Lower leg skin (tissue), 3 donors: ENCODE measurements at regions not wholly inside any gene's neighbourhood (a gene's known extent, or its start where the extent isn't known, plus 50 kb on each side); places are given as distances from the start of the nearest gene placed in this dataset.

Experiments used
- POLR2A ChIP-seq, 2 donors: fragments of 450-650 bp; IDR thresholded peaks; one replicate each; pipeline ENCODE4 v1.6.1; 2016 to 2017; ENCODE audit warnings: antibody characterized with exemption in 2 of 2, mild to moderate bottlenecking in 1 of 2, moderate library complexity in 1 of 2
- TF ChIP-seq, protein P1 (sequence below), 3 donors: fragments of 450-650 bp; IDR thresholded peaks; one replicate each; pipeline ENCODE4 v1.5.1; 2016; ENCODE audit warnings: antibody characterized with exemption in 3 of 3, mild to moderate bottlenecking in 3 of 3, moderate library complexity in 2 of 3

DNA sequence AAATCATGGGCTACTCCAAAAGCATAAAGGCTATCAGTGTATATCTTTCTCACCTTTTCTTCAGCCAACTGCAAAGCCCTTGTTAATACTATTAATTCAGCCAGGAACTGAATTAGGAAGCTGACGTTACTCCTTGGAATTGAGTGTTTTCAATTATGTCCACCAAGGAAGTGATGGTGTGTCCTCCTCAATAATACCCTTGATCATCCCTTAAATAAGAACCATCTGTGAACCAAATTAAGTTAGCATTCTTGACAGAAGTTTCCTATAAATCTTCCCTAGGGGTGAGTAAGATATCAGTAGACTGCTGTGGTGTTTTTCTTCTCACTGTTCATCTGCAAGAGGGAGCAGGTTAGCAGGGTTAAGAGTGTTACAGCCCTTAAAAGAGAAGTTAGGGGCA lies 252.3 kb upstream of the AVPR1A start:
- TF ChIP-seq, protein P1, sequence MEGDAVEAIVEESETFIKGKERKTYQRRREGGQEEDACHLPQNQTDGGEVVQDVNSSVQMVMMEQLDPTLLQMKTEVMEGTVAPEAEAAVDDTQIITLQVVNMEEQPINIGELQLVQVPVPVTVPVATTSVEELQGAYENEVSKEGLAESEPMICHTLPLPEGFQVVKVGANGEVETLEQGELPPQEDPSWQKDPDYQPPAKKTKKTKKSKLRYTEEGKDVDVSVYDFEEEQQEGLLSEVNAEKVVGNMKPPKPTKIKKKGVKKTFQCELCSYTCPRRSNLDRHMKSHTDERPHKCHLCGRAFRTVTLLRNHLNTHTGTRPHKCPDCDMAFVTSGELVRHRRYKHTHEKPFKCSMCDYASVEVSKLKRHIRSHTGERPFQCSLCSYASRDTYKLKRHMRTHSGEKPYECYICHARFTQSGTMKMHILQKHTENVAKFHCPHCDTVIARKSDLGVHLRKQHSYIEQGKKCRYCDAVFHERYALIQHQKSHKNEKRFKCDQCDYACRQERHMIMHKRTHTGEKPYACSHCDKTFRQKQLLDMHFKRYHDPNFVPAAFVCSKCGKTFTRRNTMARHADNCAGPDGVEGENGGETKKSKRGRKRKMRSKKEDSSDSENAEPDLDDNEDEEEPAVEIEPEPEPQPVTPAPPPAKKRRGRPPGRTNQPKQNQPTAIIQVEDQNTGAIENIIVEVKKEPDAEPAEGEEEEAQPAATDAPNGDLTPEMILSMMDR (IDR thresholded peaks at IDR 0.05) = no peak
- TF ChIP-seq POLR2A (IDR thresholded peaks at IDR 0.05) = no peak
